ENCODE measurements at regions not wholly inside any gene's neighbourhood (a gene's known extent, or its start where the extent isn't known, plus 50 kb on each side); places are given as distances from the start of the nearest gene placed in this dataset.

DNA sequence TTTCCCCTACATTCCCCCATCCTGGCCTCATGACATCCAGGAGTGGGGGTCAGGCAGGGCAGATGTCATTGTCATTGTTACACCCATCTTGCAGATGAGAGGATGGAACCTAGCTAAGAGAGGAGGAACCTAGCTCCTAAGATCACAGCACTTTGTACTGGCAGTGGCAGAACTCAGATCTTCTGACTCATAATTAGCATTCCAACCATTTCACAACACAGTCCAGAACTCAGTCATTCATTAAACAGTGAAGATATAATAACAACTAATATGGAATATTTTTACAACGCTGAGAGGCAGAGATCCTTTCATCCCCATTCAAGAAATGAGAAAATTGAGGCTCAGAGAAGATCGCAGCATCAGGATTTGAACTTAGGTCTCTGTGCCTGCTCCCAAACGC lies 127.8 kb downstream of the CHST1 start:
- TF ChIP-seq CTCF (IDR thresholded peaks at IDR 0.05) (no peak), EP300 (IDR thresholded peaks at IDR 0.05) (no peak), POLR2A (IDR thresholded peaks at IDR 0.05) (no peak)
